ENCODE measurements at regions not wholly inside any gene's neighbourhood (a gene's known extent, or its start where the extent isn't known, plus 50 kb on each side); places are given as distances from the start of the nearest gene placed in this dataset.

DNA sequence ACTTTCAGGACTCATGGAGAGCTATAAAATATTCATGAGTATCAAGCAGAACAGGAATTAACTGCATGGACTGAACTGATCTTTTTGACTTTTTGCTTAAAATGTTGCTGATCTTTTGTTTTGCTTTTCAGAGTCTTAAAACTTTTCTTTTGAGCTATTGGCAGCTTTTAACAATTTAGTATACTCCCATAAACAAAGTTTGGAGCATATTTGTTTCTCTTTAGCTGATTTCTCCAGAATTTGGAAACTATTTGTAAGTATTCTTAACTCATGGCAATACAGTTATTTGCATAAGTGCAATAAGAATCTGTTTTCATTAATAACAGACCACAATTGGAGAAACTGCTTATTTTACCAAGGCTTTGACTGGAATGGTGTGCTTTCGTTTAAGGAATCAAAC is 73.4 kb upstream of the C1GALT1 start:
- CTCF ChIA-PET, result no interaction called here
- DNase-seq (ENCODE audit: low spot score), result no peak
- TF ChIP-seq, protein P1, sequence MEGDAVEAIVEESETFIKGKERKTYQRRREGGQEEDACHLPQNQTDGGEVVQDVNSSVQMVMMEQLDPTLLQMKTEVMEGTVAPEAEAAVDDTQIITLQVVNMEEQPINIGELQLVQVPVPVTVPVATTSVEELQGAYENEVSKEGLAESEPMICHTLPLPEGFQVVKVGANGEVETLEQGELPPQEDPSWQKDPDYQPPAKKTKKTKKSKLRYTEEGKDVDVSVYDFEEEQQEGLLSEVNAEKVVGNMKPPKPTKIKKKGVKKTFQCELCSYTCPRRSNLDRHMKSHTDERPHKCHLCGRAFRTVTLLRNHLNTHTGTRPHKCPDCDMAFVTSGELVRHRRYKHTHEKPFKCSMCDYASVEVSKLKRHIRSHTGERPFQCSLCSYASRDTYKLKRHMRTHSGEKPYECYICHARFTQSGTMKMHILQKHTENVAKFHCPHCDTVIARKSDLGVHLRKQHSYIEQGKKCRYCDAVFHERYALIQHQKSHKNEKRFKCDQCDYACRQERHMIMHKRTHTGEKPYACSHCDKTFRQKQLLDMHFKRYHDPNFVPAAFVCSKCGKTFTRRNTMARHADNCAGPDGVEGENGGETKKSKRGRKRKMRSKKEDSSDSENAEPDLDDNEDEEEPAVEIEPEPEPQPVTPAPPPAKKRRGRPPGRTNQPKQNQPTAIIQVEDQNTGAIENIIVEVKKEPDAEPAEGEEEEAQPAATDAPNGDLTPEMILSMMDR (conservative IDR thresholded peaks at IDR 0.05; ENCODE audit: low read depth, low read length), result no peak
- H3K27ac ChIP-seq (ENCODE audit: low read depth, low read length, poor library complexity, severe bottlenecking), result no peak overlapping the region
- intact Hi-C loops (cut with micrococcal nuclease; ENCODE audit: unreplicated experiment), result loop anchor here (10.0 kb wide), 2 partner anchors 1106 to 1186 kb away; no protein-coding TSS in a partner anchor
- H3K27me3 ChIP-seq (replicated peaks; ENCODE audit: insufficient read depth, low read depth, low read length, poor library complexity), result no peaks in the 10 kb centered on the region
- BruUV-seq (replicated peaks), result no TSS peak
- POLR2A ChIA-PET (ENCODE audit: low non-redundant PET), result no interaction called here
- no peaks in the 10 kb centered on the region for H3K9me3 ChIP-seq (ENCODE audit: low read depth, low read length, poor library complexity, severe bottlenecking)
- no peak overlapping the region for H3K4me3 ChIP-seq (ENCODE audit: low read depth, low read length, poor library complexity, severe bottlenecking)
- no peaks in the 10 kb centered on the region for H3K36me3 ChIP-seq (ENCODE audit: insufficient read depth, low read length, poor library complexity, severe bottlenecking)
- no peaks in the 10 kb centered on the region for H3K4me1 ChIP-seq (ENCODE audit: insufficient read depth, low read length, poor library complexity, severe bottlenecking)

GRCh38 chr7:7109934-7110333 is 72.4 kb upstream of the C1GALT1 start:
- POLR2A ChIA-PET (ENCODE audit: low non-redundant PET), result no interaction called here
- no peaks in the 10 kb centered on the region for H3K36me3 ChIP-seq (ENCODE audit: insufficient read depth, low read length, poor library complexity, severe bottlenecking)
- intact Hi-C loops (cut with micrococcal nuclease; ENCODE audit: unreplicated experiment), result loop anchor here (10.0 kb wide), 2 partner anchors 1105 to 1185 kb away; no protein-coding TSS in a partner anchor

DNA sequence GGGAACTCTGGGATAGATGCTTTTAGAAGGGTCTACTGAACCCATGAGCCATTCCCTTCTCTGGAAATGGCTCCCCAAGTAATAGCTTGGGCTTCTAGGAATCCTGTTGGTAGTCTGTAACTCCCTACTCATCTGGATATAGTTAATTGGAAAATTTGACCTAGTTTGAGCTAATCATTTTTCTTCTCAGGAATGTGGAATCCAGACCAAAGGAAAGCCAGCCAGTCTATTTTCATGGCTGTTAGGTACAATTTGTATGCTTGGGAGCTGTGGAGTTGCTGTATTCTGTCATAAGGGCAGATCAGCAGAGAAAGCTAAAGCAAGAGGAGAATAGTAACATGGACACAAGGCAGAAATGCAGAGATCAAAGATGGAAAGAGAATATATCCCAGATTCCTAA is 71.6 kb upstream of the C1GALT1 start:
- ChIA-PET POLR2A (ENCODE audit: low non-redundant PET) (no interaction called here), CTCF (no interaction called here)

More at GRCh38 chr7:7109934-7110333, 72.4 kb upstream of the C1GALT1 start:
- no peak for DNase-seq (ENCODE audit: low spot score)
- CTCF ChIA-PET, result no interaction called here
- no peak overlapping the region for H3K4me3 ChIP-seq (ENCODE audit: low read depth, low read length, poor library complexity, severe bottlenecking)
- H3K9me3 ChIP-seq (ENCODE audit: low read depth, low read length, poor library complexity, severe bottlenecking), result no peaks in the 10 kb centered on the region
- no TSS peak for BruUV-seq (replicated peaks)
- no peaks in the 10 kb centered on the region for H3K27me3 ChIP-seq (replicated peaks; ENCODE audit: insufficient read depth, low read depth, low read length, poor library complexity)
- H3K27ac ChIP-seq (ENCODE audit: low read depth, low read length, poor library complexity, severe bottlenecking), result no peak overlapping the region
- H3K4me1 ChIP-seq (ENCODE audit: insufficient read depth, low read length, poor library complexity, severe bottlenecking), result no peaks in the 10 kb centered on the region
- TF ChIP-seq EZH2 (IDR thresholded peaks at IDR 0.05; ENCODE audit: borderline replicate concordance, low read depth, low read length, poor library complexity, severe bottlenecking), result no peak
- TF ChIP-seq, protein P1 (conservative IDR thresholded peaks at IDR 0.05; ENCODE audit: low read depth, low read length), result no peak

More for the DNA sequence above, 71.6 kb upstream of the C1GALT1 start:
- H3K4me3 ChIP-seq (ENCODE audit: low read depth, low read length, poor library complexity, severe bottlenecking), result no peak overlapping the region
- H3K4me1 ChIP-seq (ENCODE audit: insufficient read depth, low read length, poor library complexity, severe bottlenecking), result no peaks in the 10 kb centered on the region
- TF ChIP-seq, protein P1 (conservative IDR thresholded peaks at IDR 0.05; ENCODE audit: low read depth, low read length), result no peak
- DNase-seq (ENCODE audit: low spot score), result no peak
- H3K27me3 ChIP-seq (replicated peaks; ENCODE audit: insufficient read depth, low read depth, low read length, poor library complexity), result no peaks in the 10 kb centered on the region
- no TSS peak for BruUV-seq (replicated peaks)
- intact Hi-C loops (cut with micrococcal nuclease; ENCODE audit: unreplicated experiment), result no loop called here
- H3K36me3 ChIP-seq (ENCODE audit: insufficient read depth, low read length, poor library complexity, severe bottlenecking), result no peaks in the 10 kb centered on the region
- H3K27ac ChIP-seq (ENCODE audit: low read depth, low read length, poor library complexity, severe bottlenecking), result no peak overlapping the region
- H3K9me3 ChIP-seq (ENCODE audit: low read depth, low read length, poor library complexity, severe bottlenecking), result no peaks in the 10 kb centered on the region
